ENCODE measurements at regions not wholly inside any gene's neighbourhood (a gene's known extent, or its start where the extent isn't known, plus 50 kb on each side); places are given as distances from the start of the nearest gene placed in this dataset.

DNA sequence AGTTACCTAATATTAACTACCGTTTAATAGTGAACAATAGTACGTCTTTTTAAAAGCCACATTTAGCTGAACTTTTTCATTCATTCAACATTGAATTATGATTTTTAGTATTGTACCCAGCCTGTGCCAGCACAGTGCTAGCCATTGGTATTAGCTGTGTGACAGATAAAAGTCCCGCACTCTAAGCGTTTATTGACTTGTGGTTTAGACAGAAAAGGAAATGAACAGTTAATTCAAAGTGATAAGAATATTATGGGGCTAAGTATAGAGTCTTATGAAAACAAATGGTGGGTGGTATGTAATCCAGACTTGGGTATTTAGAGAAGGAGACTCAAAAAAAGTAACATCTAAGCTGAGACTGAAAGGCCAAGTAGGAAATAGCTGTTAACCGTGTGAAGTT is 202.3 kb downstream of the RPS12 start:
- Histone ChIP-seq H3K36me3 (ENCODE audit: control insufficient read depth, insufficient read depth, low read length) (no peaks in the 10 kb centered on the region), H3K27ac (ENCODE audit: low read depth, low read length) (no peak overlapping the region)

GRCh38 chr6:133017581-133017980 is 203.2 kb downstream of the RPS12 start:
- Histone ChIP-seq H3K9ac (ENCODE audit: low read length) (no peak overlapping the region), H3K4me3 (ENCODE audit: low read depth, low read length) (no peak overlapping the region), H3K27me3 (ENCODE audit: control insufficient read depth, insufficient read depth, low read length) (no peaks in the 10 kb centered on the region), H3K9me3 (ENCODE audit: control insufficient read depth, insufficient read depth, low read depth, low read length) (no peaks in the 10 kb centered on the region), H3K27ac (ENCODE audit: low read depth, low read length) (no peak overlapping the region), H3K36me3 (ENCODE audit: control insufficient read depth, insufficient read depth, low read length) (no peaks in the 10 kb centered on the region), H3K4me1 (ENCODE audit: control insufficient read depth, insufficient read depth, low read length) (no peaks in the 10 kb centered on the region)

More for the DNA sequence above, 202.3 kb downstream of the RPS12 start:
- Histone ChIP-seq H3K4me1 (ENCODE audit: control insufficient read depth, insufficient read depth, low read length) (no peaks in the 10 kb centered on the region), H3K27me3 (ENCODE audit: control insufficient read depth, insufficient read depth, low read length) (no peaks in the 10 kb centered on the region), H3K9me3 (ENCODE audit: control insufficient read depth, insufficient read depth, low read depth, low read length) (no peaks in the 10 kb centered on the region), H3K4me3 (ENCODE audit: low read depth, low read length) (no peak overlapping the region), H3K9ac (ENCODE audit: low read length) (no peak overlapping the region)

DNA sequence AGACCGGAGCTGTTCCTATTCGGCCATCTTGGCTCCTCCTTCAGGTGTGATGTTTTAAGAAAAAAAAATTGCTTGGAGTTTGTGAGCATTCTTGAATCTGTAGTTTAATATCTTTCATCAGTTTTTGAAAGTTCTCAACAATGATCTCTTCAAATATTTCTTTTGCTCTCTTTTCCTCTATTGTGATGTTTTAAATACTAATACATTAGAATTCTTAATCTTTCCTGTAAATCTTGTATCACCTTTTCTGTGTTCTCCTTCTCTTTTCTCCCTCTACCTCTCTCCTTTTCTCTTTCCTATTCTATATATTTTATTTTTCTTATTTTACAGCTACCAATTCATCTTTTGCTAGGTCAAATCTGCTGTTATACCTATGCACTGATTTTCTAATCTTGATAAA is 212.3 kb downstream of the RPS12 start:
- H3K27me3 ChIP-seq (ENCODE audit: control insufficient read depth, insufficient read depth, low read length), result no peaks in the 10 kb centered on the region
- no peaks in the 10 kb centered on the region for H3K36me3 ChIP-seq (ENCODE audit: control insufficient read depth, insufficient read depth, low read length)
- H3K9ac ChIP-seq (ENCODE audit: low read length), result no peak overlapping the region
- no peaks in the 10 kb centered on the region for H3K4me1 ChIP-seq (ENCODE audit: control insufficient read depth, insufficient read depth, low read length)
- no peak overlapping the region for H3K4me3 ChIP-seq (ENCODE audit: low read depth, low read length)
- no peak overlapping the region for H3K27ac ChIP-seq (ENCODE audit: low read depth, low read length)
- peaks cover 2% of the 10 kb centered on the region; the same call in 1 of the 2 replicates for H3K9me3 ChIP-seq (ENCODE audit: control insufficient read depth, insufficient read depth, low read depth, low read length)

GRCh38 chr6:133033263-133033662 is 207.9 kb upstream of the EYA4 start:
- no peaks in the 10 kb centered on the region for H3K36me3 ChIP-seq (ENCODE audit: control insufficient read depth, insufficient read depth, low read length)
- H3K27me3 ChIP-seq (ENCODE audit: control insufficient read depth, insufficient read depth, low read length), result no peaks in the 10 kb centered on the region
- no peak overlapping the region for H3K9ac ChIP-seq (ENCODE audit: low read length)
- H3K9me3 ChIP-seq (ENCODE audit: control insufficient read depth, insufficient read depth, low read depth, low read length), result no peaks in the 10 kb centered on the region
- H3K4me3 ChIP-seq (ENCODE audit: low read depth, low read length), result no peak overlapping the region
- H3K4me1 ChIP-seq (ENCODE audit: control insufficient read depth, insufficient read depth, low read length), result no peaks in the 10 kb centered on the region
- no peak overlapping the region for H3K27ac ChIP-seq (ENCODE audit: low read depth, low read length)

GRCh38 chr6:133034509-133035206 is 206.5 kb upstream of the EYA4 start:
- H3K4me3 ChIP-seq (ENCODE audit: low read depth, low read length), result no peak overlapping the region
- H3K27ac ChIP-seq (ENCODE audit: low read depth, low read length), result no peak overlapping the region
- H3K4me1 ChIP-seq (ENCODE audit: control insufficient read depth, insufficient read depth, low read length), result no peaks in the 10 kb centered on the region
- H3K9me3 ChIP-seq (ENCODE audit: control insufficient read depth, insufficient read depth, low read depth, low read length), result no peaks in the 10 kb centered on the region
- H3K36me3 ChIP-seq (ENCODE audit: control insufficient read depth, insufficient read depth, low read length), result no peaks in the 10 kb centered on the region
- H3K27me3 ChIP-seq (ENCODE audit: control insufficient read depth, insufficient read depth, low read length), result no peaks in the 10 kb centered on the region
- H3K9ac ChIP-seq (ENCODE audit: low read length), result no peak overlapping the region

DNA sequence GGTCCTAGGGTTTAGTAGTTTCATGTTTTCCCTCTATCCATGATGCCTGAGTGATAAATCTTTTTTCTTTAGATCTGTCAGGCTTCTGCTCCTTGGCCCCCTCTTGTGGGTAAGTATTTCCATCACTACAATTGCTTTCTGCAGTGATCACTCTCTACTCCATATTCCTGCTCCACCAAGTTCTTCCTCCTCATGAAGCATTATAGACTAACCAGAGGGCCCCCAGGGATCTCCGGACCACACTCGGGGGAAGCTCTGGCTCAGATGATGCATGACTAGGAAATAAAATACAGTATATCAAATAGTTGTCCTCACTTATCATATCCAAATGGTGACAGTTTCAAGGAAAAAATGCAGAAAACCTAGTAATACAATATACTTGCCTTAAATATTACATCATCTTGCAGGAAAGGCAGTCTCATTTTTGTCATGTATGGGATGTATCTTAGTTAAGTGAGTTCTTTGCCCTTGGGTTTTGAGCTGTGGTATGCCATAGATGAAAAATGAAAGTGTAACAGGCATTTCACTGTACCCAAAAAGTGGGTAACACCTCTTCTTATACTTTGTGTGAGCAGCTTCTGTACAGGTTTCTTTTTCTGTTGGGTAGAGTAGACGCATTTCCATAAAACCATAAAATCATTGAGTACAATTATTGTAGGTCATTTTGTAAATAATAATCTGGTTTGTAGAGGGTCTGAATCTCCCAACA is 200.9 kb upstream of the EYA4 start:
- H3K4me1 ChIP-seq (ENCODE audit: control insufficient read depth, insufficient read depth, low read length), result no peaks in the 10 kb centered on the region
- H3K27me3 ChIP-seq (ENCODE audit: control insufficient read depth, insufficient read depth, low read length), result no peaks in the 10 kb centered on the region
- H3K36me3 ChIP-seq (ENCODE audit: control insufficient read depth, insufficient read depth, low read length), result no peaks in the 10 kb centered on the region
- H3K4me3 ChIP-seq (ENCODE audit: low read depth, low read length), result no peak overlapping the region
- H3K9ac ChIP-seq (ENCODE audit: low read length), result no peak overlapping the region
- H3K9me3 ChIP-seq (ENCODE audit: control insufficient read depth, insufficient read depth, low read depth, low read length), result no peaks in the 10 kb centered on the region
- no peak overlapping the region for H3K27ac ChIP-seq (ENCODE audit: low read depth, low read length)

DNA sequence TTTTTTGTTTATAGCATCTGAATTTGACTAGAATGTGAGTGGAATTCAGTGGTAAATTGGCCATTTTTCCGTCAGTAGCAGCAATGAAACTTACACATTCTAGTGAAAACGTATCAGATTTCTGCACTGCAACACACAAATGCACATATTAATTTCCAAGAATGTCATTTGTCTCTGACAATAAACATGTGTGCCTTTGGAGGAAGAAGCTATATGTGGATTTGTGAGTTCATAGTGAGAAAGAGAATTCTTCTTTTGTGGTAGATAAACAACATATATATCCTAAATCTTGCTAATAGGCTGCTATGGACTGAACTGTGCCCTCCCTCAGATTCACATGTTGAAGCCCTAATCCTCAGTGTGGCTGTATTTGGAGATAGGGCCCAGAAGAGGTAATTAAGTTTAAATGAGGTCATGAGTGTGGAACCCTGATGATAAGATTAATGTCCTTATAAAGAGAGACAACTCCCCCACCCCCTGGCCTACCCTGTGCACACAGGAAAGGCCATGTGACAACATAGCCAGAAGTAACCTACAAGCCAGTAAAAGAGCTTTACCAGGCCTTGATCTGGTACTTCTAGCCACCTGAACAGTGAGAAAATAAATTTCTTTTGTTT is 200.2 kb upstream of the EYA4 start:
- no peaks in the 10 kb centered on the region for H3K9me3 ChIP-seq (ENCODE audit: control insufficient read depth, insufficient read depth, low read depth, low read length)
- no peaks in the 10 kb centered on the region for H3K4me1 ChIP-seq (ENCODE audit: control insufficient read depth, insufficient read depth, low read length)
- H3K4me3 ChIP-seq (ENCODE audit: low read depth, low read length), result no peak overlapping the region
- no peaks in the 10 kb centered on the region for H3K36me3 ChIP-seq (ENCODE audit: control insufficient read depth, insufficient read depth, low read length)
- H3K9ac ChIP-seq (ENCODE audit: low read length), result no peak overlapping the region
- no peaks in the 10 kb centered on the region for H3K27me3 ChIP-seq (ENCODE audit: control insufficient read depth, insufficient read depth, low read length)
- no peak overlapping the region for H3K27ac ChIP-seq (ENCODE audit: low read depth, low read length)

DNA sequence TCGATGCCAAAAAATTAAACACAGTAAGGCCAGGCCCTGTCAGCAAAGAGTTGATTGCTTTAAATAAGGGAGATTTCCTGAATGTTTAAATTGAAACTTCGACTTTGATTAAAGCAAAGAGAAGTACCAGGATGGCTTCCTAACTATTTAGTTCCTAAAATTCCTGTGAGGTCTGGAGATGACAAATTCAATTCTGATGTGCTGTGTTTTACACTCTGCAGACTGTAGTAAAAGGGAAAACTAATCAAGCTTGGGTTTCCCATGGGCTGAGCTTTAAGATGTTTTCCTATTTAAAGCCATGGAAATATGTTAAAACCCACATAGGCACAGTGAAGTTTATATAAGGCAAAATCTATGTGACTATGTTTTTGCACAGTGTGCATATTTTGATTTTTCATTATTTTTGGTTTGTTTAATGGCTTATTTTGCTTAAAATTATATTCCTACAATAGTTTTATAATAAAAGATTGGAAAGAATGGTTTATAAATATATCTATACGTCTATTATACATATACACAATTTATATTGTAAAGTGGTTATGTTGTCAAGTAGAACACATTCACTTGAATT is 198.5 kb upstream of the EYA4 start:
- H3K27ac ChIP-seq (ENCODE audit: low read depth, low read length), result no peak overlapping the region
- H3K4me3 ChIP-seq (ENCODE audit: low read depth, low read length), result no peak overlapping the region
- H3K9ac ChIP-seq (ENCODE audit: low read length), result no peak overlapping the region
- no peaks in the 10 kb centered on the region for H3K36me3 ChIP-seq (ENCODE audit: control insufficient read depth, insufficient read depth, low read length)
- H3K9me3 ChIP-seq (ENCODE audit: control insufficient read depth, insufficient read depth, low read depth, low read length), result no peaks in the 10 kb centered on the region
- no peaks in the 10 kb centered on the region for H3K4me1 ChIP-seq (ENCODE audit: control insufficient read depth, insufficient read depth, low read length)
- H3K27me3 ChIP-seq (ENCODE audit: control insufficient read depth, insufficient read depth, low read length), result no peaks in the 10 kb centered on the region

DNA sequence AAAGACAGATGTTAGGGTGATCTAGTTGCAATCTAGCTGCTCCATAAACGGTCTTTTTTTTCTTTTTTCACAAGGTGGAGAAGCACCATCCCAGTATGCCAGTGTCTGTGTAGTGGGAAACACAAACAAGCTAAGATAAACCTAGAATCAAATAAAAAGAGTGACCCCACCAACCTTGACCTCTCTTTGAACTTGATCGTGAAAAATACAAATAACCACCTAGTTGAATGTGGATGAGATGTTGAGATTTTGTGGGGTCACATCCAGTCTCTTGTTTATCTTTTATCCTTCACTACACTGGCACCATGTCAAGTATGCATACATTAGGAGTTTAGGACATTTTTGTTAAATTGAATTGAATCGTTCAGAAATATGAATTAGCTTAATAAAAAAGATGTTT is 194.6 kb upstream of the EYA4 start:
- no peaks in the 10 kb centered on the region for H3K36me3 ChIP-seq (ENCODE audit: control insufficient read depth, insufficient read depth, low read length)
- no peak overlapping the region for H3K9ac ChIP-seq (ENCODE audit: low read length)
- no peak overlapping the region for H3K27ac ChIP-seq (ENCODE audit: low read depth, low read length)
- no peak overlapping the region for H3K4me3 ChIP-seq (ENCODE audit: low read depth, low read length)
- no peaks in the 10 kb centered on the region for H3K4me1 ChIP-seq (ENCODE audit: control insufficient read depth, insufficient read depth, low read length)
- H3K27me3 ChIP-seq (ENCODE audit: control insufficient read depth, insufficient read depth, low read length), result no peaks in the 10 kb centered on the region
- H3K9me3 ChIP-seq (ENCODE audit: control insufficient read depth, insufficient read depth, low read depth, low read length), result no peaks in the 10 kb centered on the region

GRCh38 chr6:133047065-133047665 is 194.0 kb upstream of the EYA4 start:
- Histone ChIP-seq H3K9me3 (ENCODE audit: control insufficient read depth, insufficient read depth, low read depth, low read length) (no peaks in the 10 kb centered on the region), H3K4me3 (ENCODE audit: low read depth, low read length) (no peak overlapping the region), H3K27ac (ENCODE audit: low read depth, low read length) (no peak overlapping the region), H3K36me3 (ENCODE audit: control insufficient read depth, insufficient read depth, low read length) (no peaks in the 10 kb centered on the region), H3K4me1 (ENCODE audit: control insufficient read depth, insufficient read depth, low read length) (no peaks in the 10 kb centered on the region), H3K9ac (ENCODE audit: low read length) (no peak overlapping the region), H3K27me3 (ENCODE audit: control insufficient read depth, insufficient read depth, low read length) (no peaks in the 10 kb centered on the region)

DNA sequence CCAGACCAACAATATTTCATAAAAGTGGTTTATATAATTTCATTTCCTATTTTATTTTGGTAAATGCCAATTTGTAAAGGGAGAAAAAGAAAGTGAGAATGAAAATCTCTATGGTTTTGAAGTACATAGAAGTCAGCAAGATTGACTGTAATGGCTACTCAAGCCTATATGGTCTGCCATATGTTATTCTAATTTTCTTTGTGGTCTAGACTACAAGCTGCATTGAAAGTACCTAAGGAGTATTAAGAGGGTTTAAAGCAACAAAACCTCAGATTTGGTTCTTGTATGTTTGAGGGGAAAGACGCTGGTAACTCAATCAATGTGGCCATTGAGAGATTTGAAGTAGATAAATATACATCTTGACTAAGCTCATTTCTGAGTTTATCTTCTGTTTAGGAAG is 193.5 kb upstream of the EYA4 start:
- Histone ChIP-seq H3K4me1 (ENCODE audit: control insufficient read depth, insufficient read depth, low read length) (no peaks in the 10 kb centered on the region), H3K9ac (ENCODE audit: low read length) (no peak overlapping the region), H3K27me3 (ENCODE audit: control insufficient read depth, insufficient read depth, low read length) (no peaks in the 10 kb centered on the region), H3K27ac (ENCODE audit: low read depth, low read length) (no peak overlapping the region), H3K9me3 (ENCODE audit: control insufficient read depth, insufficient read depth, low read depth, low read length) (no peaks in the 10 kb centered on the region), H3K36me3 (ENCODE audit: control insufficient read depth, insufficient read depth, low read length) (no peaks in the 10 kb centered on the region), H3K4me3 (ENCODE audit: low read depth, low read length) (no peak overlapping the region)

Measured in HUES6 (cell line).